ENCODE measurements at regions not wholly inside any gene's neighbourhood (a gene's known extent, or its start where the extent isn't known, plus 50 kb on each side); places are given as distances from the start of the nearest gene placed in this dataset.

GRCh38 chr5:167816354-167816753, 475.1 kb upstream of the WWC1 start:
- peak overlapping the region; percentile 1 for H3K4me2 ChIP-seq (ENCODE audit: unreplicated experiment)
- peak overlapping the region; percentile 19 for H3K9ac ChIP-seq
- no peaks in the 10 kb centered on the region for H4K20me1 ChIP-seq (ENCODE audit: insufficient read depth)
- TF ChIP-seq EZH2phosphoT487 (IDR thresholded peaks at IDR 0.05; ENCODE audit: insufficient read depth, low read depth) (no peak), EZH2 (IDR thresholded peaks at IDR 0.05; ENCODE audit: insufficient read depth, poor library complexity, severe bottlenecking) (no peak)
- 44 to 52% methylated on average over 3 of the region's 3 CpGs for WGBS, 2 experiments (ENCODE audit: low coverage in 1 of 2, low lambda C conversion rate in 2 of 2, missing lambda C conversion rate in 2 of 2)
- no peak overlapping the region for H2AFZ ChIP-seq
- H3K79me2 ChIP-seq (ENCODE audit: insufficient read depth), result peaks cover 67% of the 10 kb centered on the region
- H3K36me3 ChIP-seq (ENCODE audit: low read depth), result no peaks in the 10 kb centered on the region
- no peaks in the 10 kb centered on the region for H3K9me2 ChIP-seq (ENCODE audit: insufficient read depth)
- peaks cover 75% of the 10 kb centered on the region for H3K4me1 ChIP-seq (ENCODE audit: insufficient read depth)
- no peaks in the 10 kb centered on the region for H3K27me3 ChIP-seq (replicated peaks; ENCODE audit: insufficient read depth)
- H3K27ac ChIP-seq, result peak overlapping the region; percentile 91
- in situ Hi-C loops (cut with MboI), result loop anchor here (10.0 kb wide), 1 partner anchor 92 kb away; no protein-coding TSS in a partner anchor
- peaks cover 39% of the 10 kb centered on the region for H3F3A ChIP-seq (ENCODE audit: insufficient read depth)
- DNase-seq, result peak; percentile 66
- H3K9me3 ChIP-seq (ENCODE audit: low read depth), result no peaks in the 10 kb centered on the region
- H3K4me3 ChIP-seq, result no peak overlapping the region

DNA sequence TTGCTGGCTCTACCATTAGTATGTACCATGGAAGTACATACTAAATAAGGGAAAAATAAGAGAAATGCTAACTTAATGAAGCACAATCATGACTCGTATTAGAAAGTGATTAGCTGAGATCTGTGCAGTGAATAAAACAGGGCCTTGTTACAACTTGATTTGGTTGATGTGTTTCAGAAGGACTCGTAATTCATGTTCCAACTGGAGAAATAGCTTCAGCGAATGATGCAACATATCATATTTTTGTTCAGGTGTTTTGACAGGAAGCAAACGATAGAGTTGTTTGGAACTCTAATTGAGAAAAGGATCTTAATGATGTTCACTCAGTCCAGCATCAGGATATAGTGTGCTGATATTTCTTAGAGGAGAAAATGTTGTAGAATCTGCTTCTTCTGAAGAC, 474.6 kb upstream of the WWC1 start:
- Histone ChIP-seq H3K27ac (peak overlapping the region; percentile 91), H3K9me3 (ENCODE audit: low read depth) (no peaks in the 10 kb centered on the region), H3K27me3 (replicated peaks; ENCODE audit: insufficient read depth) (no peaks in the 10 kb centered on the region), H4K20me1 (ENCODE audit: insufficient read depth) (no peaks in the 10 kb centered on the region), H2AFZ (no peak overlapping the region), H3K4me3 (no peak overlapping the region), H3K9me2 (ENCODE audit: insufficient read depth) (no peaks in the 10 kb centered on the region), H3K79me2 (ENCODE audit: insufficient read depth) (peaks cover 67% of the 10 kb centered on the region), H3K9ac (peak overlapping the region; percentile 19), H3K4me2 (ENCODE audit: unreplicated experiment) (peak overlapping the region; percentile 1), H3K4me1 (ENCODE audit: insufficient read depth) (peaks cover 80% of the 10 kb centered on the region), H3K36me3 (ENCODE audit: low read depth) (no peaks in the 10 kb centered on the region), H3F3A (ENCODE audit: insufficient read depth) (peaks cover 44% of the 10 kb centered on the region)
- in situ Hi-C loops (cut with MboI), result loop anchor here (10.0 kb wide), 1 partner anchor 92 kb away; no protein-coding TSS in a partner anchor
- no peak for TF ChIP-seq EZH2phosphoT487 (IDR thresholded peaks at IDR 0.05; ENCODE audit: insufficient read depth, low read depth)
- TF ChIP-seq EZH2 (IDR thresholded peaks at IDR 0.05; ENCODE audit: insufficient read depth, poor library complexity, severe bottlenecking), result no peak
- WGBS, 2 experiments (ENCODE audit: low coverage in 1 of 2, low lambda C conversion rate in 2 of 2, missing lambda C conversion rate in 2 of 2), result 94 to 98% methylated on average over 4 of the region's 4 CpGs
- DNase-seq, result no peak

GRCh38 chr5:167819406-167819805, 472.0 kb upstream of the WWC1 start:
- Histone ChIP-seq H3K79me2 (ENCODE audit: insufficient read depth) (peaks cover 71% of the 10 kb centered on the region), H3F3A (ENCODE audit: insufficient read depth) (peaks cover 43% of the 10 kb centered on the region), H3K36me3 (ENCODE audit: low read depth) (no peaks in the 10 kb centered on the region), H3K9me3 (ENCODE audit: low read depth) (no peaks in the 10 kb centered on the region), H3K9ac (no peak overlapping the region), H3K4me3 (no peak overlapping the region), H2AFZ (no peak overlapping the region), H3K4me1 (ENCODE audit: insufficient read depth) (peaks cover 57% of the 10 kb centered on the region), H3K4me2 (ENCODE audit: unreplicated experiment) (no peak overlapping the region), H3K27me3 (replicated peaks; ENCODE audit: insufficient read depth) (no peaks in the 10 kb centered on the region), H4K20me1 (ENCODE audit: insufficient read depth) (no peaks in the 10 kb centered on the region), H3K27ac (no peak overlapping the region), H3K9me2 (ENCODE audit: insufficient read depth) (no peaks in the 10 kb centered on the region)
- whole genome bisulfite sequencing, 2 experiments (ENCODE audit: low coverage in 1 of 2, low lambda C conversion rate in 2 of 2, missing lambda C conversion rate in 2 of 2), result 76 to 80% methylated on average over 3 of the region's 3 CpGs
- in situ Hi-C loops (cut with MboI), result loop anchor here (10.0 kb wide), 1 partner anchor 95 kb away; no protein-coding TSS in a partner anchor
- TF ChIP-seq EZH2phosphoT487 (IDR thresholded peaks at IDR 0.05; ENCODE audit: insufficient read depth, low read depth), result no peak
- TF ChIP-seq EZH2 (IDR thresholded peaks at IDR 0.05; ENCODE audit: insufficient read depth, poor library complexity, severe bottlenecking), result no peak
- DNase-seq, result no peak

- 37 to 44% methylated on average over 12 of the region's 12 CpGs for WGBS, 2 experiments (ENCODE audit: low coverage in 1 of 2, low lambda C conversion rate in 2 of 2, missing lambda C conversion rate in 2 of 2)
- in situ Hi-C loops (cut with MboI), result no loop called here
- no peaks in the 10 kb centered on the region for H3K36me3 ChIP-seq (ENCODE audit: low read depth)
- H2AFZ ChIP-seq, result 0 out of 2 replicates have a peak overlapping the region, but pooled peaks have one; percentile 1
- peak; percentile 23 for DNase-seq
- peaks cover 80% of the 10 kb centered on the region for H3K79me2 ChIP-seq (ENCODE audit: insufficient read depth)
- H3K27me3 ChIP-seq (replicated peaks; ENCODE audit: insufficient read depth), result no peaks in the 10 kb centered on the region
- no peaks in the 10 kb centered on the region for H3K9me2 ChIP-seq (ENCODE audit: insufficient read depth)
- peak overlapping the region; percentile 24 for H3K4me2 ChIP-seq (ENCODE audit: unreplicated experiment)
- peaks cover 39% of the 10 kb centered on the region for H3F3A ChIP-seq (ENCODE audit: insufficient read depth)
- H3K4me1 ChIP-seq (ENCODE audit: insufficient read depth), result peaks cover 50% of the 10 kb centered on the region
- H3K4me3 ChIP-seq, result 0 out of 2 replicates have a peak overlapping the region, but pooled peaks have one; percentile 15
- H3K9me3 ChIP-seq (ENCODE audit: low read depth), result no peaks in the 10 kb centered on the region
- peak overlapping the region; percentile 47 for H3K9ac ChIP-seq
- H4K20me1 ChIP-seq (ENCODE audit: insufficient read depth), result no peaks in the 10 kb centered on the region
- H3K27ac ChIP-seq, result peak overlapping the region; percentile 22
- TF ChIP-seq EZH2phosphoT487 (IDR thresholded peaks at IDR 0.05; ENCODE audit: insufficient read depth, low read depth), result no peak
- TF ChIP-seq EZH2 (IDR thresholded peaks at IDR 0.05; ENCODE audit: insufficient read depth, poor library complexity, severe bottlenecking), result no peak
Observed at GRCh38 chr5:167820101-167820990, 471.1 kb upstream of the WWC1 start.
